ENCODE measurements at regions not wholly inside any gene's neighbourhood (a gene's known extent, or its start where the extent isn't known, plus 50 kb on each side); places are given as distances from the start of the nearest gene placed in this dataset.
"Not testable (repeated sequence)": the region's sequence is repeated elsewhere in the genome, so short reads cannot be mapped to it uniquely, and the experiment has no call there.

DNA sequence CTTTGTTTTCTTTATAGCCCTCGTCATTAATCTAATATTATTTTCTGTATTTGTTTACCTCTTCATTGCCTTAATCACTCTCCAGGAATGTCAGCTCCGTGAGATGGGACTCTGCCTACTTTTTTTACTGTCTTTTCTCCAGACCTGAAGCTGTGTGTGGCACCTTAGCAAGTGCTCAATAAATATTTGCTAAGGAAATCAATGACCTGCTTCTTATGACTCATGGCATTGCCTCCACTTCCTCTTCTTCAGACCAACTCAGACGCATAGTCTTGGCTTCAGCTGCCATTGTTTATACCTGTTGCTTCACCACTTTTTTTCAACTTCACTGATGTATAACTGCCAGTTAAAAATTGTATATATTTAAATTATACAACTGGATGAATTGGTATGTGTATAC is 218.5 kb upstream of the CMC1 start:
- intact Hi-C loops (cut with micrococcal nuclease), result no loop called here

DNA sequence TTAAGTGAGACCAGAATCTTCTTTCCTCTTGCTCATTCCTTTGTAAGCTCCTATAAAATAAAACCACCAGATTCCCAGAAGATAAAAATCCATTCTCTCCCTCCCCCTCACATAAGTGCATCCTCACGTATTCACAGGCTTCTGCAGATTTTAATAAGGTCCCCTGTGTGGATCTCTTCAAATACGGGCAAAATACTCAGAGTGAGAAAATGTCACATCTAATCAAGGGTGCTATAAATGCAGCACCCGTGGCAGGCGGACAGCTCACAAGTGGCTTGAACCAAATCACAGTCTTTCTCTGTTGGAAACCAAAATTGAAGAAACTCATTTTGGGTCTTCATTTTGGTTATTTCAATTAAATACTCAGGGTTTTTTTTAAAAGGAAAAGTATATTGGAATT is 212.9 kb upstream of the CMC1 start:
- intact Hi-C loops (cut with micrococcal nuclease), result no loop called here

DNA sequence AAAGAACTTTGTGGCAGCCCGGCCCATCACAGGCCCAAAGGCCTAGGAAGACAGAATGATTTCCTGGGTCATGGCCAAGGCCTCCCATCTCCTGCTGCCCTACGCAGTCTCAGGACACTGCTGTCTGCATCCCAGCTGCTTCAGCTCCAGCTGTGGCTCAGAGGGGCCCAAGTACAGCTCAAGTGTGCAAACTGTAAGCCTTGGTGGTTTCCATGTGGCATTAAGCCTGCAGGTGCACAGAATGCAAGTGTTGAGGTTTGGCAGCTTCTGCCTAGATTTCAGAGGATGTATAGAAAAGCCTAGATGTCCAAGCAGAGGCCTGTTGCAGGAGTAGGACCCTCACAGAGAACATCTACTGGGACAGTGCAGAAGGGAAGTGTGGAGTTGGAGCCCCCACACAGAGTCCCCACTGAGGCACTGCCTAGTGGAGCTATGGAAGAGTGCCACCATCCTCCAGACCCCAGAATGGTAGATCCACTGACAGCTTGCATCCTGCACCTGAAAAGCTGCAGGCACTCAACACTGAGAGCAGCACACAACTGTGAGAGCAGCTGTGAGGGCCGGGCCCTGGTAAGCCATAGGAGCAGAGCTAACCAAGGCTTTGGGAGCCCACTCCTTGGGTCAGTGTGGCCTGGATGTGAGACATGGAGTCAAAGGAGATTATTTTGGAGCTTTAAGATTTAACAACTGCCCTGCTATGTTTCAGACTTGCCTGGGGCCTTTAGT is 208.2 kb upstream of the CMC1 start:
- intact Hi-C loops (cut with micrococcal nuclease), result no loop called here

DNA sequence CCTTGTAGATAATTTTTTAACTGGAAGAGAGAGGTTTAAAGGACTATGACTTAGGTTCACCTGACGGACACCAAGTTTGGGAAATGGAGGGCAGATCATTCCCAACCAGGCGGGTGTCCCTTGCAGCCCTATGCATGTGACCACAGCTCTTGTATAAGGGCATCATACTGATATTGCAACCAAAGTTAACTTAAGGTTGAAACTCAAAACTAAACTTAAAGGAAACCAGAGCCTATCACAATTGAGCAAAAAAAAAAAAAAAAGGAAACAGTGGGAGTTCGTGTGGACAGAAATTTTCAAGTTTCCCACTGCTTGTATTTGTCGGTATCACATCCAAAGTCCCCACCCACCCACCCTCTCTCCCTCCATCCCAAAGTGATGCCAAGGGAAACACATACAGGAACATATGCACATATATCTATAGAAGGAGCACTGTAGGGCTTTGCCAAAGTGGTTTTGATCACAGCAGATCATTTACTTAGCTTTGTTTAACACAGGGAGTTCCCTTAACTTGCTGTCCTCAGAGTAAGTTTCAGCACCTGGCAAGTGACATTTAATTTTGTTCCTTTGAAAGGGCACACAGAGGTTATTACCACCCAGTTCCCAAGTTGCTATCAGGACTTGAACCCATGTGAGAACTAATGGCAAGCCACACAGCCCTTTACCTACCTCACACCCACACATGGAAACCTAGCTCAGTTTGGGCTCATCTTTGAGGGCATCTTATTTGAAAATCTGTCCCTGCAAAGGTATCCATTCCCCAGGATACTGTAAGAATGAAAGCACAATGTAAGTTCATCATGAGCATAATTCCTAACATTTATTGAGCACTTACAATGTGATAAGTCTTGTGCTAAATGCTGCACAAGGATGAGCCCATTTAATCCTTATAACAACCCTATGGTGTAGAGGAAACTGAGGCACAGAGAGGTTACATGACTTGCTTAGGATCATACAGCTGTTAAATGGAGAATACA is 204.5 kb upstream of the CMC1 start:
- intact Hi-C loops (cut with micrococcal nuclease), result no loop called here

DNA sequence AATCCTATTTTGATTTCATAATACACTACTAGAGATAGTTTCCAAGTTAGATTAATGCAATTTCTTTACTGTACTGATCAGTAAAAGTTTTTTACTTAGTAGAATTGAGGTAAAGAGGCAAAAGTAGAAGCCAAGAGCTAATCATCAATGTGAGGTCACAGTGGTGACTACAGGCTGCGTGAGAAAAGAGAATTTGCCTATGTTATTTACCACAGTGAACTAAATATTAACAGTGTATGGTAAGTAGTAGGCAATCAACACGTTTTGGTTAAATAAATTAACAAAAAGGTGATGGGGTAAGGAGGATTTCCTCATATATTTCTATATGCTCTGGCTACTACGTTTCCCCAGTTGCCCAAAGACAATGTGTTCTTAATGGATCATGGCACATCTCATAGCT is 202.2 kb upstream of the CMC1 start:
- intact Hi-C loops (cut with micrococcal nuclease), result no loop called here

DNA sequence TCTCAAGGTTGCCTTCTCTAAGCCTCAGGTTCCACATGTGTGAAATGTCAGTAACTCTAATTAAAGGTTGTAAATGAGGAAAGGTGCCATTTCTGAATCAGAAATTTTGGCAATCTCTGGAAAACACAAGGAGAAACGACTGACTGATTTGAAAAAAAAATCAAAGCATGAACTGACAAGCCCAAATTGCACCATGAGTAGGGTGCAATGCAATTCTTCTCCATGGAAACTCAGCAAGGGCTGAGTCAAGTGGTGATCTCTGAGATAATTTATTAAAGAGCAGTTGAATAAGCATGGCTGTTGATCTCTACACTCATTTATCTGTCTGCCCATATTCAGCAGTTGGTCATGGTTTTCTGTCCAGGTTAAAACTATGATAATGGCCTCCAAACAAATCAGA is 201.6 kb upstream of the CMC1 start:
- intact Hi-C loops (cut with micrococcal nuclease), result loop anchor here (5.0 kb wide), 1 partner anchor 158 kb away; no protein-coding TSS in a partner anchor

DNA sequence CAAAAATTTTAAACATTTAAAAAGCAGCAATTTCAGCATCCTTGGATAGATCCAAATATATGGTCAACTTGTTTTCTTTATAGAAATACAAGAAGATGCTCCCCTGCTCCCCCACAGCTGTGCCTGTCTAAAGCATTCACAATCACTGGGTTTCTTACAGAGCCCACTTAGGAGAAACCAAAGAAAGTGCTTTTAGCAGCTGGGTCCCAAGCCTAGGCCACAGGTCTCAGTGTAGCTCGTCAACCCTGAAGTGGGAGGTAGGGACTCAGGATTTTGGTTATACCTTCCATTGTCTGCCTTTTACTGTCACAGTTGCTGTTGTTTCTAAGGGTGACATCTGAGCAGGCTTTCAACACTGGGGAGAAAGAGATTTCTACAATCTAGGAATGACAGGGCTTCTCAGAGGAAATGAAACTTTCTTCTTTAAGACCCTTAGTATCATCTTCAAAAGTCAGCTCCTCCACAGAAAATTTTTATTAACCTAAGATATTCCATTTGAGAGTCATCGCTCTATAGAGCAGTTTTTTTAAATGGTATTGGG is 199.3 kb upstream of the CMC1 start:
- intact Hi-C loops (cut with micrococcal nuclease), result loop anchor here (5.0 kb wide), 1 partner anchor 160 kb away; no protein-coding TSS in a partner anchor

DNA sequence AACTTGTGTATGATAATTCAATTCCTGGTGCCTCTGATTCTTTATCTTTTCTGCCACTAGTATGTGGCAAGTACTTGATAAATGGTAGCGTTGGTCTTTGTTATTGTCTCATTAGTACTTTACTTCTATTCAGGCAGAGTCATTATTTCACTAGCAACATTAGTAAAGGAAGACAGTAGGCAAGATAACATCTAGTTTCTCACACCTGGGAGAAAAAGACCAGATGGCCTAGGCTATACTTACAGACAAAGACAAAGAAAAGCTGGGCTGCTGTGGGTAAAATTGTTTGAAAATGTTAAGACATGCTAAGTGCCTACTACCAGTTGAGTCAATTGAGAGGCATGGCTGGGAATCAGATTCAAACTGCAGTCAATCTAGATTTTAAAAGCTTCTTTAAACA is 198.7 kb upstream of the CMC1 start:
- intact Hi-C loops (cut with micrococcal nuclease), result loop anchor here (5.0 kb wide), 1 partner anchor 160 kb away; no protein-coding TSS in a partner anchor

DNA sequence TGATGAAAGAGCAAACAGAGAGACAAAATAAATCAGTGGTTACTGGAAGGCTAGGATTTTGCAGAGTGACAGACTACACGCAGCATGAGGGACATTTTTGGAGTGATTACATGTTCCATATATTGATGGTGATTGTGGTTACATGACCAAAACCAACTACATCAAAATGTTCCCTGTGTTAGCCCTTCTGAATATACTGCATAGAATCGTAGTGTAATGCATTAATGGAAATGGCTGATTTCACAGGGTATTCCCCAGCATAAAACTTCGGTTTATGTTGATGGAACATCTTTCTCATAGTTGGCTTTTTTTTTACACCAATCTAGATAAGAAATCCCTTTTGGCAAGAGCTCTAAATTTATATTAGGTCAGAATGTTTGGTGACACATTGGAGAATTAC is 191.3 kb upstream of the CMC1 start:
- intact Hi-C loops (cut with micrococcal nuclease), result no loop called here

DNA sequence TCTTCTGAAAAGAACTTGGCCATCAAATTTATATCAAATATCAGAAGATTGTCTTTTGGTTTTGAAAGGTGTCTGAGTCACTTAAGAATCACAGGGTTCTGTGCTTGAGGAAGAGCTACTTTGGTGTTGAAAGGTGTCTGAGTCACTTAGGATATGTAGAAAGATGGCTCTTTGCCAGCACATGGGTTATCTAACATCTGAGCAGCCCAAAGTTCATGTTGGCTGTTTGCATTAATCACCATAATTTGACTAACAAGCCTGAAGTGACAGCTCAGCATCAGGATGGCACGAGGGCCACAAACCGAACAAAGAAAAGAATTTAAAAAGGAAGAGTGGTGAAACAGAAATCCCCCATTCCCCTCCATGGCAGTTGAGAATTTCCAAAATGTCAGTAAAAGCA is 190.5 kb upstream of the CMC1 start:
- intact Hi-C loops (cut with micrococcal nuclease), result no loop called here

DNA sequence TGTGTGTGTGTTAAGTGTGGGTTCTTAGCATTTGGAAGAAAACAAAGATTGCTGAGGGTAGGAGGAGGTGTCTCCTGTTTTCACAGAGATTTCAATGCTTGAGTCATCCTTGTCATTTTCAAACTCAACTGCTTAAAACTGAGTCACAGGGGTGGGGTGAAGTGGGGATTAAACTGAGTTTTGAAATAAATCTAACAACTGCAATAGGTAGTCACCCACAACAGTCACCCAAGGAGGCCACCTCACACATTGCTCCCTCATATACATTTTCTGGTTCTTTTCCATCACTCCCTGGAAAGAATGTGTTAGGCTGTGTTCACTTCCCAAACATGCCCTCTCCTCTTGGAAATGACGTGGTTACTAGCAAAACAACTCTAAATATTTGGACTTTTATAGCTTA is 187.7 kb upstream of the CMC1 start:
- intact Hi-C loops (cut with micrococcal nuclease), result no loop called here

DNA sequence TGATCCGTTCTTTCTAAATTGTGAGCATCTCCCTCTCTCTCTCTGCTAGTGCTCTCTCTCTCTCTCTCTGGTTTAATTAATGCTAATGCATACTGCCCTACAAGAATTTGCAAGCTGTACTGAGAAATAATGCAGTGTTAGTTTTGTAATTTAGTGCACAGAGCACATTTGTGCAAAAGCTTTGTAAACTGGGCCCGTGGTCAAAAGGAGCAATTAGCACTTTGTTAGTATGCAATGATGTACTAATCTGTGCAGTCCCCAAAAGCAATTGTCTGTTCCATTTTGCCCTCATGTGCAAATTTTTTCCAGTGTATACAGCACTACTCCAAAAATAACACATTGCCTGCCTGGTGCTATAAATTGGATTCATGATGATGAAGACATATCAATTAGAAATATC is 184.6 kb upstream of the CMC1 start:
- intact Hi-C loops (cut with micrococcal nuclease), result no loop called here

DNA sequence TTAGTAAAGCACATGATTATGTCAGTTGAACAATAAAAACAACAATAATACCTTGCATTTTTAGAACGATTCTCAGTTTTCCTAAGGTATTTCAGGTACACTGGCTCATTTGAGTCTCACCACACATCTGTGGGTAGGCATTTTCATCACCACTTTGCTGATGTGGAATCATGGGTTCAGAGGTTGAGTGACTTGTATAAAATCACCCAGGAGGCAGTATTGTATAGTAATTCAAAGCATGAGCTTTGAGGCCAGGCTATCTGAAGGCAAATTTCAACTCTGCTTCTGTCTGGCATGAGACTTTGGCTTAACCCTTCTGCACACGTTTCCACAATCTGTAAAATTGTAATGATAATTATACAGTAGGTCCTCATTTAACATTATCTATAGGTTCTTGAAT is 183.9 kb upstream of the CMC1 start:
- intact Hi-C loops (cut with micrococcal nuclease), result no loop called here

DNA sequence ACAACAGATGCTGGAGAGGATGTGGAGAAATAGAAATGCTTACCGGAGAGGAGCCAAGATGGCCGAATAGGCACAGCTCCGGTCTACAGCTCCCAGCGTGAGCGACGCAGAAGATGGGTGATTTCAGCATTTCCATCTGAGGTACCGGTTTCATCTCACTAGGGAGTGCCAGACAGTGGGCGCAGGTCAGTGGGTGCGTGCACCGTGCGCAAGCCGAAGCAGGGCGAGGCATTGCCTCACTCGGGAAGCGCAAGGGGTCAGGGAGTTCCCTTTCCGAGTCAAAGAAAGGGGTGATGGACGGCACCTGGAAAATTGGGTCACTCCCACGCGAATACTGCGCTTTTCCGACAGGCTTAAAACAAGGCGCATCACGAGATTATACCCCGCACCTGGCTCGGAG is 182.2 kb upstream of the CMC1 start:
- intact Hi-C loops (cut with micrococcal nuclease), result not testable (repeated sequence)

DNA sequence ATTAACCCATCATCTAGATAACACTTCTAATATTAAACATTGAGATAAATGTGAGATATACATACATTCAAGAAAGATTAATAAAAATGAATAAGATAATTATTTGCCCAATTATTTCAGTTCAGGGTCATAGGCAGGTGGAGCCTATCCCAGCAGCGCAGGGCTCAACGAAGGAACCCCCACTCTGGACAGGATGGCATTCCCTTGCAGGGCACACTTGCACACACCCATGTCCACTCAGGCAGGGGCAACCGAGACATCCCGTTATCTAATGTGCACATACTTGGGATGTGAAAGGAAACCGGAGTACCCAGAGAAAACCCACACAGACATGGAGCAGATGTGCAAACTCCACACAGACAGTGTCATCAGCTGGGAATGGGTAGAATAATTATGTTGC is 175.4 kb upstream of the CMC1 start:
- intact Hi-C loops (cut with micrococcal nuclease), result no loop called here

DNA sequence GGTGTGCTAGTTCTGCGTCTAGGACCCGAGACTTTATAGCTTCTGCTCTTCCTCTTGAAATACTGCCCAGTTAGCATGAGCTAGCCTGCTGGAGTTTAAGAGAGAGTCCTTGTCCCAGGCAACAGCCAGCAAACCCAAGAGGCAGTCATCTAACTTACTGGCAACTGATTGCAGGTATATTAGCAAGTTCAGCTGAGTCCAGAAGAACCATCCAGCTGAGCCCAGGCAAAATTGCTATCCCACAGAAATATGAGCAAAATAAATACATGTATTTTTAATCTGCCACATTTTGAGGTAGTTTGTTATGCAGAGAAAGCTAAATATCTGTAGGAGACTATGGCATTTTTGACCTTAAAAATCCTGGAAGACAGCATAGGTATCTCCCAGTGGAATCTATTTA is 174.4 kb upstream of the CMC1 start:
- intact Hi-C loops (cut with micrococcal nuclease), result no loop called here

DNA sequence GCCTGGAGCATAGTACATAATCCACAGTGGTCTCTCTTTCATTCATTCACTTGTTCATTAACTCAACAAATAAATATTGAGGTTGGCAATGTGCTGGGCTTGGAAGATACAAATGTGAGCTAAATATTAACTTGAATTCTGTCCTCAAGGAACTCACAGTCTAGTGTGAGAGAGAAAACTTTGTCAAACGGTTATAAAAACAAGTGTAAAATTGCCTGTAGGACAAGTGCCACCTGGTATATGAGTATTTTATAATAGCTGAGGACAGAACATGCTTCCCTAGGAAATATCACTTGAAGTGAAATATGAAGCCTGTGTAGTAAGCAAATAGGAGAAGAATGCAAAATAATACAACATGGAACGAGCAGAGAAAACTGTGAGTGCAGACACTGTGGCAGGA is 173.1 kb upstream of the CMC1 start:
- intact Hi-C loops (cut with micrococcal nuclease), result no loop called here

DNA sequence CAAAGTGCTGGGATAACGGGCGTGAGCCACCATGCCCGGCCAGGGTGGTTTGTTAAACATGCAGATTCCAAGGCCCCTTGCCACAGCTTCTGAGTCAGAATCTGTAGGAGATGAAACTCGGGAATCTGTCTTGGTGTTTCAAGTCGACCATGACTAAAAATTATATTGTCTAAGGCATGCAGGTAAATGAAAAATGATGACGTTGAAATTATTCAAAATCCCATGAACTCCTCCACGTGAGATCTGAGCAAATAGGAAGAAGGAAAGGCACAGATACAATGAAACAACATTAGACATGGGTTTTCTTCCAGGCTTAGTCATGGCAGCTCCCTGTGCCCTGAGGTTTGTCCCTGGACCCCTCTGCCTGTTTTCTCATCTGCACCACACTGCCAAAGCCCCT is 172.0 kb upstream of the CMC1 start:
- intact Hi-C loops (cut with micrococcal nuclease), result no loop called here

DNA sequence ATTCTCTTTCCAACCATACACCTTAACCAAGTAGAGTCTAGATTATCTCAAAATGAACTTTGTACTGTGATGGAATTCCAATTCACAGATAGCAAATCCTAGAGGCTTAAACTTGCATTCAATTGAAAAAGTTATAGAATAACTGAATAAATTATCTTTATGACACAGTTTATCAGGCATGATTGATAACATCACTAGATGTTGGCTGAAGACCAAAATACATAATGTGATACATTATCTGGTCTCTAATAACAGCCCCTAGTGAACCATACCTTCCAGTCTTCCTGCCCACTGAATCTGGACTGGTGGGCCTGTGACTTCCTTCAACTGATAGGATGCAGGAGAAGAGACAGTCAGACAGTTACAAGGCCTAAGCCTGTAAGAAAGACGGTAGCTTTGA is 165.2 kb upstream of the CMC1 start:
- intact Hi-C loops (cut with micrococcal nuclease), result no loop called here

DNA sequence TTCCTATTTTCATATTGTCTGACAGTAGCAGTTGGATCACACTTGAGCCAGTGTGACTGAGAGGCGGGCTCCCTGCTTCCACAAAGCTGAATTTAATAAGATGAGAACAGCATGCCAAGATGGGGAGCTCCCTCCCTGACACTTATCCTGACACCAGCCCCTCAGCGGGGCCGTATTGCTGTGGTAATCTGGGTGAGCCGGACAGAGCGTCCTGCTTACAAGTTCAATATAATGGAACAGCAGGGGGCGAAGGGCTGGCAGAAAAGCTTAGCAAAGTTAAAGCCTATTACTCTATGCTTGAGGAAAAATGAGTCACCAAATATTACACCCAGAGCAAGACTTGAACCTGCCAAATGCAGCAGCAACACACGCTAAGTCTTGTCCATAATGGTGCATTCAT is 163.8 kb upstream of the CMC1 start:
- intact Hi-C loops (cut with micrococcal nuclease), result no loop called here

DNA sequence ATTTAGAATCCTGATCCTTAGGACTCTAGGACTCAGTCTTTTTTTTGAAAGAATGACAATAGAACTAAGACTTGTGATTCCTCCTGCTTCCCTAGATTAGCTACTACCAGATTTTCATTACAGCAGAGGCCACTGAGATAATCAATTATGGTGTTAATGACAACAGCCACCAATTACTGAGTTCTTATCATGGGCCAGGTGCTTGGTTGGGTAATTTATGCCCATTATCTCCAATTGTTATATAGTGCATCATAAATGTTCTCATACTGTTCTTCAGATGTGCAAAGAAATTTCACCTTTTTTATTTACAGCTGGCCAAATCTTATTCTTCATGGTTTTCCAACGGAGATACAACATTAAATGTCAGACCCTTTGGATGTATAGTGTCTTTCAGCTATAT is 162.9 kb upstream of the CMC1 start:
- intact Hi-C loops (cut with micrococcal nuclease), result no loop called here

DNA sequence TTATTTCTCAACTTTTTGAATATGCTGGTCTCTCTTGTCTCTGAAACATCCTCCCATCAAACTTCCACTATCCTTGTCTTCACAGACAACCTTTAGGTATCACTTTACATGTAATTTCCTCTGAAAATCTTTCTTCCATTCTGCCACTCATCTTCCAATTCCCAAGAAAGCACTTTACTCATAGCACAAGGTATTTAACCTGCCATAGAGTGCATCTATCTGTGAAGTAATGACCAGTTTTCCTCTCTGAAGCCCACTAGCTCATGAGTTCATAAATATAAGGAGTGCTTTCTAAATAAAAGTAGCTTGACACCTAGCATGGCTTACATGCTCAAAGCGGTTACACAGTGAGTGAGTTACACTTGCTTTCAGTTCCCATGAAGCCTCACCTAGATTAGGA is 160.7 kb upstream of the CMC1 start:
- intact Hi-C loops (cut with micrococcal nuclease), result loop anchor here (5.0 kb wide), 1 partner anchor 247 kb away; no protein-coding TSS in a partner anchor
